Body of pancreas (tissue), 4 donors: ENCODE measurements at regions not wholly inside any gene's neighbourhood (a gene's known extent, or its start where the extent isn't known, plus 50 kb on each side); places are given as distances from the start of the nearest gene placed in this dataset.

ENCODE experiments used
- ATAC-seq: fragments of 150-250 bp; one replicate; pipeline ENCODE4 v1.9.1; 2016
- DNase-seq, 4 donors: peaks; one replicate each; pipeline ENCODE4 v3.0.0-alpha.2; 2019
- H3K27ac ChIP-seq, 4 donors: fragments of 200-600 bp; sonication (generic); 1 replicate in 3 of 4; 2 replicates in 1 of 4; pipeline versions ENCODE4 v1.5.1 to v1.6.1; 2016 to 2019; ENCODE audit warnings: mild to moderate bottlenecking in 1 of 4, mixed read lengths in 1 of 4, moderate library complexity in 1 of 4
- H3K27me3 ChIP-seq, 2 donors: fragments of 200-600 bp; sonication (generic); one replicate each; pipeline ENCODE4 v1.6.0; 2016; ENCODE audit warnings: mild to moderate bottlenecking in 1 of 2
- H3K36me3 ChIP-seq, 2 donors: fragments of 200-600 bp; sonication (generic); replicated peaks in 1 of 2; 2 replicates each; pipeline ENCODE4 v1.5.1; 2016; ENCODE audit warnings: low read depth in 2 of 2; ENCODE audit not compliant: insufficient read depth in 1 of 2
- H3K4me1 ChIP-seq: fragments of 200-600 bp; sonication (generic); one replicate; pipeline ENCODE4 v1.6.0; 2016
- H3K4me3 ChIP-seq, 2 donors: fragments of 200-600 bp; sonication (generic); 1 replicate in 1 of 2; 2 replicates in 1 of 2; pipeline ENCODE4 v1.5.1; 2016 to 2019
- H3K9me3 ChIP-seq, 3 donors: fragments of 200-600 bp; sonication (generic); 1 replicate in 2 of 3; 2 replicates in 1 of 3; pipeline ENCODE4 v1.5.1; 2016
- CTCF ChIP-seq, 7 experiments: fragments of 450-650 bp in 4 of 7; fragments of 200-600 bp in 3 of 7; sonication (generic) in 3 of 7; IDR thresholded peaks; one replicate each; pipeline ENCODE4 v1.5.1; 2016 to 2019; ENCODE audit warnings: antibody characterized with exemption in 7 of 7
- POLR2A ChIP-seq, 3 donors: fragments of 450-650 bp; IDR thresholded peaks; one replicate each; pipeline ENCODE4 v1.6.1; 2016; ENCODE audit warnings: antibody characterized with exemption in 3 of 3, mild to moderate bottlenecking in 2 of 3
- WGBS, 2 donors: methylation state at CpG; one replicate each; pipeline ENCODE4 v1.1.5; 2017; 5-methylcytosine and 5-hydroxymethylcytosine counted together
- intact Hi-C: fragments of 100-400 bp; cut with DNase I; formaldehyde crosslinking; loops from one replicate; pipeline ENCODE4 v1.15.1; 2023

GRCh38 chr3:34360713-34361112 lies 562.3 kb downstream of the PDCD6IP start:
- Histone ChIP-seq H3K4me3 (no peak overlapping the region), H3K4me1 (no peaks in the 10 kb centered on the region), H3K36me3 (no peaks in the 10 kb centered on the region), H3K27me3 (no peaks in the 10 kb centered on the region), H3K27ac (no peak overlapping the region), H3K9me3 (no peaks in the 10 kb centered on the region)
- WGBS, 2 donors = 69 to 71% methylated on average over 5 of the region's 5 CpGs
- intact Hi-C loops = no loop called here
- ATAC-seq (no peak), DNase-seq (no peak)
- no peak for TF ChIP-seq CTCF (IDR thresholded peaks at IDR 0.05)
- TF ChIP-seq POLR2A (IDR thresholded peaks at IDR 0.05) = no peak

GRCh38 chr3:34361921-34362320 lies 563.5 kb downstream of the PDCD6IP start:
- H3K4me1 ChIP-seq = no peaks in the 10 kb centered on the region
- intact Hi-C loops = no loop called here
- H3K9me3 ChIP-seq = no peaks in the 10 kb centered on the region
- no peak overlapping the region for H3K4me3 ChIP-seq
- H3K36me3 ChIP-seq = no peaks in the 10 kb centered on the region
- 61 to 70% methylated on average over 5 of the region's 5 CpGs for WGBS, 2 donors
- H3K27ac ChIP-seq = no peak overlapping the region
- TF ChIP-seq POLR2A (IDR thresholded peaks at IDR 0.05) (no peak), CTCF (IDR thresholded peaks at IDR 0.05) (no peak)
- H3K27me3 ChIP-seq = no peaks in the 10 kb centered on the region
- DNase-seq = peak in 1 of 4 donors; percentile 43
- ATAC-seq = peak; percentile 15

GRCh38 chr3:34362910-34363309 lies 564.5 kb downstream of the PDCD6IP start:
- no peaks in the 10 kb centered on the region for H3K36me3 ChIP-seq
- 55 to 57% methylated on average over 5 of the region's 5 CpGs for WGBS, 2 donors
- intact Hi-C loops = no loop called here
- H3K9me3 ChIP-seq = no peaks in the 10 kb centered on the region
- no peaks in the 10 kb centered on the region for H3K27me3 ChIP-seq
- no peak overlapping the region for H3K4me3 ChIP-seq
- ATAC-seq (no peak), DNase-seq (no peak)
- TF ChIP-seq POLR2A (IDR thresholded peaks at IDR 0.05) (no peak), CTCF (IDR thresholded peaks at IDR 0.05) (no peak)
- no peaks in the 10 kb centered on the region for H3K4me1 ChIP-seq
- no peak overlapping the region for H3K27ac ChIP-seq

- intact Hi-C loops = no loop called here
- H3K36me3 ChIP-seq = no peaks in the 10 kb centered on the region
- no peak overlapping the region for H3K27ac ChIP-seq
- H3K9me3 ChIP-seq = no peaks in the 10 kb centered on the region
- ATAC-seq = no peak
- no peak overlapping the region for H3K4me3 ChIP-seq
- DNase-seq = no peak
- H3K4me1 ChIP-seq = no peaks in the 10 kb centered on the region
- TF ChIP-seq CTCF (IDR thresholded peaks at IDR 0.05) (no peak), POLR2A (IDR thresholded peaks at IDR 0.05) (no peak)
- no peaks in the 10 kb centered on the region for H3K27me3 ChIP-seq
Measured at GRCh38 chr3:34363881-34364280, 565.5 kb downstream of the PDCD6IP start.

- ATAC-seq (no peak), DNase-seq (no peak)
- no peak for TF ChIP-seq CTCF (IDR thresholded peaks at IDR 0.05)
- Histone ChIP-seq H3K27ac (no peak overlapping the region), H3K9me3 (no peaks in the 10 kb centered on the region), H3K4me1 (no peaks in the 10 kb centered on the region), H3K36me3 (no peaks in the 10 kb centered on the region), H3K27me3 (no peaks in the 10 kb centered on the region), H3K4me3 (no peak overlapping the region)
- intact Hi-C loops = no loop called here
- 35 to 52% methylated on average over 2 of the region's 2 CpGs for WGBS, 2 donors
Measured at GRCh38 chr3:34364335-34364734, 565.9 kb downstream of the PDCD6IP start.
